SK-N-MC (cell line): ENCODE measurements at regions not wholly inside any gene's neighbourhood (a gene's known extent, or its start where the extent isn't known, plus 50 kb on each side); places are given as distances from the start of the nearest gene placed in this dataset.

ENCODE experiments used
- EZH2 ChIP-seq: fragments of 200-600 bp; sonication (generic); IDR thresholded peaks from one replicate; pipeline ENCODE4 v1.6.1; 2017; ENCODE audit warnings: antibody characterized with exemption
- POLR2AphosphoS5 ChIP-seq: IDR thresholded peaks from 2 replicates; pipeline ENCODE4 v1.6.1; 2012; ENCODE audit warnings: mild to moderate bottlenecking, low read depth, low read length, borderline replicate concordance

- no peak for TF ChIP-seq POLR2AphosphoS5
- no peak for TF ChIP-seq EZH2
These were observed 95.6 kb upstream of the TPM1 start for GRCh38 chr15:62946940-62947339.
